ENCODE measurements at regions not wholly inside any gene's neighbourhood (a gene's known extent, or its start where the extent isn't known, plus 50 kb on each side); places are given as distances from the start of the nearest gene placed in this dataset.

DNA sequence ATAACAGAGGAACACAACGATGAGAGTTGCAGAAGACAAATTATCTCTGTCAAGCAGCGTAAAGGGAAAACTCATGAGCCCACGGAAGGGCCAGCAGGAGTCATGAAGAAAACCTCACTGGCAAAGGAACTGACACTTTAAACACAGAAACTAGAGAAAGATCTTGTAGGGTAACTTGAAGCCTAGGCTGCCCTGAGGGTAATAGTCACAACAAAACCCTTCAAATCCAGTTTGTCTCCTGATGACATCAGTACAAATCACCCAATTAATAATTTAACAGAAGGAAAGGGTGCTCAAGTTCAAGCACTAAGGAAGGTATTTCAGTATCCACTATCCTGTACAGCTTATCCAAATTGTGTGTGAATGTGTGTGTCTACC, 549.1 kb downstream of the MTRR start:
- no peak for TF ChIP-seq POLR2A (IDR thresholded peaks at IDR 0.05; ENCODE audit: low read length)
- no peak for TF ChIP-seq RAD21 (conservative IDR thresholded peaks at IDR 0.05 in 1 of 2, IDR thresholded peaks at IDR 0.05 in 1 of 2)
- TF ChIP-seq NR3C1 (IDR thresholded peaks at IDR 0.05): no peak
- TF ChIP-seq, protein P1, sequence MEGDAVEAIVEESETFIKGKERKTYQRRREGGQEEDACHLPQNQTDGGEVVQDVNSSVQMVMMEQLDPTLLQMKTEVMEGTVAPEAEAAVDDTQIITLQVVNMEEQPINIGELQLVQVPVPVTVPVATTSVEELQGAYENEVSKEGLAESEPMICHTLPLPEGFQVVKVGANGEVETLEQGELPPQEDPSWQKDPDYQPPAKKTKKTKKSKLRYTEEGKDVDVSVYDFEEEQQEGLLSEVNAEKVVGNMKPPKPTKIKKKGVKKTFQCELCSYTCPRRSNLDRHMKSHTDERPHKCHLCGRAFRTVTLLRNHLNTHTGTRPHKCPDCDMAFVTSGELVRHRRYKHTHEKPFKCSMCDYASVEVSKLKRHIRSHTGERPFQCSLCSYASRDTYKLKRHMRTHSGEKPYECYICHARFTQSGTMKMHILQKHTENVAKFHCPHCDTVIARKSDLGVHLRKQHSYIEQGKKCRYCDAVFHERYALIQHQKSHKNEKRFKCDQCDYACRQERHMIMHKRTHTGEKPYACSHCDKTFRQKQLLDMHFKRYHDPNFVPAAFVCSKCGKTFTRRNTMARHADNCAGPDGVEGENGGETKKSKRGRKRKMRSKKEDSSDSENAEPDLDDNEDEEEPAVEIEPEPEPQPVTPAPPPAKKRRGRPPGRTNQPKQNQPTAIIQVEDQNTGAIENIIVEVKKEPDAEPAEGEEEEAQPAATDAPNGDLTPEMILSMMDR (IDR thresholded peaks at IDR 0.05): no peak
- TF ChIP-seq, protein P2, sequence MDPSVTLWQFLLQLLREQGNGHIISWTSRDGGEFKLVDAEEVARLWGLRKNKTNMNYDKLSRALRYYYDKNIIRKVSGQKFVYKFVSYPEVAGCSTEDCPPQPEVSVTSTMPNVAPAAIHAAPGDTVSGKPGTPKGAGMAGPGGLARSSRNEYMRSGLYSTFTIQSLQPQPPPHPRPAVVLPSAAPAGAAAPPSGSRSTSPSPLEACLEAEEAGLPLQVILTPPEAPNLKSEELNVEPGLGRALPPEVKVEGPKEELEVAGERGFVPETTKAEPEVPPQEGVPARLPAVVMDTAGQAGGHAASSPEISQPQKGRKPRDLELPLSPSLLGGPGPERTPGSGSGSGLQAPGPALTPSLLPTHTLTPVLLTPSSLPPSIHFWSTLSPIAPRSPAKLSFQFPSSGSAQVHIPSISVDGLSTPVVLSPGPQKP (IDR thresholded peaks at IDR 0.05; ENCODE audit: low read depth, low read length): no peak
- TF ChIP-seq, protein P3, sequence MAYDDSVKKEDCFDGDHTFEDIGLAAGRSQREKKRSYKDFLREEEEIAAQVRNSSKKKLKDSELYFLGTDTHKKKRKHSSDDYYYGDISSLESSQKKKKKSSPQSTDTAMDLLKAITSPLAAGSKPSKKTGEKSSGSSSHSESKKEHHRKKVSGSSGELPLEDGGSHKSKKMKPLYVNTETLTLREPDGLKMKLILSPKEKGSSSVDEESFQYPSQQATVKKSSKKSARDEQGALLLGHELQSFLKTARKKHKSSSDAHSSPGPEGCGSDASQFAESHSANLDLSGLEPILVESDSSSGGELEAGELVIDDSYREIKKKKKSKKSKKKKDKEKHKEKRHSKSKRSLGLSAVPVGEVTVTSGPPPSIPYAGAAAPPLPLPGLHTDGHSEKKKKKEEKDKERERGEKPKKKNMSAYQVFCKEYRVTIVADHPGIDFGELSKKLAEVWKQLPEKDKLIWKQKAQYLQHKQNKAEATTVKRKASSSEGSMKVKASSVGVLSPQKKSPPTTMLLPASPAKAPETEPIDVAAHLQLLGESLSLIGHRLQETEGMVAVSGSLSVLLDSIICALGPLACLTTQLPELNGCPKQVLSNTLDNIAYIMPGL (CRISPR knock-in tag; IDR thresholded peaks at IDR 0.05; ENCODE audit: borderline replicate concordance): no peak
- no peak for TF ChIP-seq CHD4 (IDR thresholded peaks at IDR 0.05; ENCODE audit: borderline replicate concordance)
- TF ChIP-seq POLR2AphosphoS2 (conservative IDR thresholded peaks at IDR 0.05; ENCODE audit: low read length): no peak
- no peak for TF ChIP-seq HOXA7 (CRISPR knock-in tag; IDR thresholded peaks at IDR 0.05)
- TF ChIP-seq RCOR1 (IDR thresholded peaks at IDR 0.05; ENCODE audit: low read depth, low read length): no peak
- TF ChIP-seq, protein P4, sequence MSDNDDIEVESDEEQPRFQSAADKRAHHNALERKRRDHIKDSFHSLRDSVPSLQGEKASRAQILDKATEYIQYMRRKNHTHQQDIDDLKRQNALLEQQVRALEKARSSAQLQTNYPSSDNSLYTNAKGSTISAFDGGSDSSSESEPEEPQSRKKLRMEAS (IDR thresholded peaks at IDR 0.05): no peak
- TF ChIP-seq EP300 (IDR thresholded peaks at IDR 0.05): no peak
- no peak for TF ChIP-seq PBX3 (IDR thresholded peaks at IDR 0.05)
